HEK293 (cell line): ENCODE measurements at regions not wholly inside any gene's neighbourhood (a gene's known extent, or its start where the extent isn't known, plus 50 kb on each side); places are given as distances from the start of the nearest gene placed in this dataset.

Source experiments
- CTCF ChIA-PET: fragments of 350-600 bp; formaldehyde crosslinking; extraction: SDS; loops from one replicate; lab custom pipeline; 2021; ENCODE audit warnings: antibody characterized with exemption; lab: Yijun Ruan, JAX
- POLR2A ChIA-PET: fragments of 300-600 bp; formaldehyde crosslinking; extraction: SDS; loops from one replicate; lab custom pipeline; 2020; ENCODE audit warnings: antibody characterized with exemption, inconsistent platforms; lab: Yijun Ruan, JAX
- H3K27ac ChIP-seq: fragments of 200-500 bp; sonication (Bioruptor generic); 2 replicates; pipeline ENCODE4 v1.5.1; 2014; ENCODE audit warnings: low read depth, low read length, control low read depth, inconsistent platforms; ENCODE audit errors: extremely low read depth
- H3K36me3 ChIP-seq, 2 experiments: fragments of 200-500 bp in 1 of 2; sonication (Bioruptor generic) in 1 of 2; 1 replicate in 1 of 2; 2 replicates in 1 of 2; pipeline ENCODE4 v1.5.1; 2014 to 2017; ENCODE audit warnings: inconsistent platforms in 2 of 2, low read length in 2 of 2; ENCODE audit not compliant: control insufficient read depth in 2 of 2, insufficient read depth in 1 of 2
- H3K4me1 ChIP-seq: fragments of 200-500 bp; sonication (Bioruptor generic); 2 replicates; pipeline ENCODE4 v1.5.1; 2014; ENCODE audit warnings: mild to moderate bottlenecking, low read length, inconsistent platforms; ENCODE audit not compliant: control insufficient read depth, insufficient read depth
- H3K4me3 ChIP-seq: 2 replicates; pipeline ENCODE4 v1.5.1; 2011; ENCODE audit warnings: low read depth, mild to moderate bottlenecking, control low read depth, low read length, moderate library complexity
- H3K9me3 ChIP-seq: fragments of 200-500 bp; sonication (Bioruptor generic); 2 replicates; pipeline ENCODE4 v1.5.1; 2014; ENCODE audit warnings: low read depth, low read length, inconsistent platforms; ENCODE audit not compliant: control insufficient read depth, insufficient read depth
- CTCF ChIP-seq: fragments of 450-650 bp; formaldehyde crosslinking; IDR thresholded peaks from 2 replicates; pipeline ENCODE4 v1.5.1; 2016; ENCODE audit warnings: missing biosample characterization, missing genetic modification characterization
- HOXC10 ChIP-seq: sonication (generic); formaldehyde crosslinking; IDR thresholded peaks from 2 replicates; pipeline ENCODE4 v1.8.1; 2023; ENCODE audit warnings: mild to moderate bottlenecking, missing genetic modification reagents
- PBX3 ChIP-seq: sonication (generic); formaldehyde crosslinking; IDR thresholded peaks from 2 replicates; pipeline ENCODE4 v1.8.1; 2022; ENCODE audit warnings: mild to moderate bottlenecking, moderate library complexity, missing genetic modification reagents
- PRDM1 ChIP-seq: fragments of 450-650 bp; formaldehyde crosslinking; IDR thresholded peaks from 2 replicates; pipeline ENCODE4; 2016; ENCODE audit warnings: missing biosample characterization, missing genetic modification characterization
- ZBTB48 ChIP-seq: fragments of 450-650 bp; formaldehyde crosslinking; IDR thresholded peaks from 2 replicates; pipeline ENCODE4 v1.5.1; 2016; ENCODE audit warnings: missing biosample characterization, missing genetic modification characterization
- ZNF10 ChIP-seq: fragments of 450-650 bp; formaldehyde crosslinking; IDR thresholded peaks from 2 replicates; pipeline ENCODE4 v1.5.1; 2017; ENCODE audit warnings: missing biosample characterization, missing genetic modification characterization
- ZNF19 ChIP-seq: fragments of 450-650 bp; formaldehyde crosslinking; IDR thresholded peaks from 2 replicates; pipeline ENCODE4; 2016; ENCODE audit warnings: missing biosample characterization, missing genetic modification characterization, low read depth
- ZNF239 ChIP-seq: fragments of 450-650 bp; formaldehyde crosslinking; IDR thresholded peaks from 2 replicates; pipeline ENCODE4 v1.5.1; 2016; ENCODE audit warnings: missing biosample characterization, missing genetic modification characterization
- ZNF292 ChIP-seq: fragments of 450-650 bp; formaldehyde crosslinking; IDR thresholded peaks from 2 replicates; pipeline ENCODE4 v1.5.1; 2016; ENCODE audit warnings: low read depth, missing biosample characterization, missing genetic modification characterization, borderline replicate concordance
- ZNF311 ChIP-seq: fragments of 450-650 bp; formaldehyde crosslinking; IDR thresholded peaks from 2 replicates; pipeline ENCODE4 v1.5.1; 2017; ENCODE audit warnings: missing biosample characterization, missing genetic modification characterization, borderline replicate concordance
- ZNF354C ChIP-seq: fragments of 450-650 bp; formaldehyde crosslinking; IDR thresholded peaks from 2 replicates; pipeline ENCODE4 v1.5.1; 2016; ENCODE audit warnings: missing biosample characterization, missing genetic modification characterization, low read depth, borderline replicate concordance
- ZNF416 ChIP-seq: fragments of 450-650 bp; formaldehyde crosslinking; IDR thresholded peaks from 2 replicates; pipeline ENCODE4 v1.5.1; 2016; ENCODE audit warnings: missing biosample characterization, missing genetic modification characterization
- ZNF513 ChIP-seq: fragments of 450-650 bp; IDR thresholded peaks from 2 replicates; pipeline ENCODE4 v1.5.1; 2018; ENCODE audit warnings: missing biosample characterization, missing genetic modification characterization
- ZNF518A ChIP-seq: fragments of 450-650 bp; formaldehyde crosslinking; conservative IDR thresholded peaks from 2 replicates; pipeline ENCODE4 v1.5.1; 2016; ENCODE audit warnings: low read depth, missing biosample characterization, missing genetic modification characterization
- ZNF629 ChIP-seq: fragments of 450-650 bp; formaldehyde crosslinking; IDR thresholded peaks from 2 replicates; pipeline ENCODE4 v1.5.1; 2017; ENCODE audit warnings: missing biosample characterization, missing genetic modification characterization
- ZNF639 ChIP-seq: fragments of 450-650 bp; formaldehyde crosslinking; IDR thresholded peaks from 2 replicates; pipeline ENCODE4 v1.5.1; 2016; ENCODE audit warnings: missing biosample characterization, missing genetic modification characterization
- ZNF76 ChIP-seq: fragments of 450-650 bp; formaldehyde crosslinking; IDR thresholded peaks from 2 replicates; pipeline ENCODE4; 2016; ENCODE audit warnings: low read depth, missing biosample characterization, missing genetic modification characterization, borderline replicate concordance

DNA sequence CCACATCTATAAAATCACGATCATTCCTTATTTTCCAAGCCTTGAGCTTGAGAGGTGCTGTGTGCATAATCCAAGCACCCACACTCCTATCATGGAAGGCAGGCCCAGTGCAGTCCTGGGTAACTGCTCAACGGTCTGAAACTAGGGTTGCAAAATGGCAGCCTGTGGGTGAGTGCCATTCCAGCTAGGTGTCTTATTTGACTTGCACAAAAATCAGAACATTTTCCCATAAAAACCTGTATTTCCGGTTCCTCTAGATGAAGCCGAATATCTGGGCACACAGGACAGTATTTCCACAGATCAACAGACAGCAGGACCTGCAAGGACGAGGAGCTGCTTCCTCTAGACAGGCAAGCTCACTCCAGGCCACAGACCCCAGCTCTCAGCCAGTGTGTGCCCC is 588.8 kb downstream of the BNC2 start:
- Histone ChIP-seq H3K36me3 (no peaks in the 10 kb centered on the region), H3K9me3 (no peaks in the 10 kb centered on the region), H3K4me3 (no peak overlapping the region), H3K27ac (no peak overlapping the region), H3K4me1 (no peaks in the 10 kb centered on the region)
- POLR2A ChIA-PET: no interaction called here
- no peak for TF ChIP-seq ZNF19
- CTCF ChIA-PET: no interaction called here

- ChIA-PET CTCF (no interaction called here), POLR2A (no interaction called here)
- TF ChIP-seq ZNF518A (tag by site-specific recombination) (no peak), ZNF629 (tag by site-specific recombination) (no peak), ZNF239 (tag by site-specific recombination) (no peak), ZBTB48 (tag by site-specific recombination) (no peak), CTCF (tag by site-specific recombination) (no peak), HOXC10 (CRISPR knock-in tag) (no peak), PRDM1 (tag by site-specific recombination) (no peak), ZNF10 (tag by site-specific recombination) (no peak), PBX3 (no peak), ZNF639 (tag by site-specific recombination) (no peak), ZNF311 (tag by site-specific recombination) (no peak), ZNF416 (no peak), ZNF76 (tag by site-specific recombination) (no peak), ZNF513 (tag by site-specific recombination) (no peak), ZNF292 (tag by site-specific recombination) (no peak), ZNF354C (tag by site-specific recombination) (no peak)
- Histone ChIP-seq H3K9me3 (no peaks in the 10 kb centered on the region), H3K36me3 (no peaks in the 10 kb centered on the region), H3K4me3 (no peak overlapping the region), H3K27ac (no peak overlapping the region), H3K4me1 (no peaks in the 10 kb centered on the region)
Measured at GRCh38 chr9:16282216-16282615, 588.3 kb downstream of the BNC2 start.
